ENCODE measurements at regions not wholly inside any gene's neighbourhood (a gene's known extent, or its start where the extent isn't known, plus 50 kb on each side); places are given as distances from the start of the nearest gene placed in this dataset.
"Not testable (repeated sequence)": the region's sequence is repeated elsewhere in the genome, so short reads cannot be mapped to it uniquely, and the experiment has no call there.

DNA sequence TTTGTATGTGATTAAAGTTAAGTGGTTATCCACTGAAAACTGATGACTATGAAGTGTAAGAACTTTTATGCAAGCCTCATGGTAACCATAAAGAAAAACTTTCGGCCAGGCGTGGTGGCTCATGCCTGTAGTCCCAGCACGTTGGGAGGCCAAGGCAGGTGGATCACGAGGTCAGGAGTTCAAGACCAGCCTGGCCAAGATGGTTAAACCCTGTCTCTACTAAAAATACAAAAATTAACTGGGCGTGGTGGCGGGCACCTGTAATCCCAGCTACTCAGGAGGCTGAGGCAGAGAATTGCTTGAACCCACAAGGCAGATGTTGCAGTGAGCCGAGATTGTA, 89.0 kb downstream of the TNFRSF13B start:
- not testable (repeated sequence) for H2AK5ac ChIP-seq (ENCODE audit: low read length); H2AFZ ChIP-seq (ENCODE audit: insufficient read depth, low read length, poor library complexity); H4K8ac ChIP-seq (ENCODE audit: low read depth, low read length); H2BK120ac ChIP-seq (ENCODE audit: insufficient read depth, low read length, poor library complexity); DNase-seq; H3K9me3 ChIP-seq (ENCODE audit: insufficient read depth, low read depth, low read length); H3K4ac ChIP-seq (ENCODE audit: low read depth, low read length); H3K4me2 ChIP-seq (ENCODE audit: low read length); H3K18ac ChIP-seq (ENCODE audit: low read length); H3K27me3 ChIP-seq (ENCODE audit: insufficient read depth, low read length); H3K27ac ChIP-seq (ENCODE audit: low read depth, low read length); H3K79me2 ChIP-seq (ENCODE audit: control insufficient read depth, insufficient read depth, low read length, poor library complexity); H4K91ac ChIP-seq (ENCODE audit: low read depth, low read length); H2BK12ac ChIP-seq (ENCODE audit: low read length); H3K36me3 ChIP-seq (ENCODE audit: control insufficient read depth in 1 of 2, insufficient read depth in 2 of 2, low read length in 2 of 2); H3K9ac ChIP-seq (ENCODE audit: low read length); H3K23ac ChIP-seq (ENCODE audit: low read length); H2BK5ac ChIP-seq (ENCODE audit: low read depth, low read length, poor library complexity); H3K4me1 ChIP-seq (ENCODE audit: control insufficient read depth in 1 of 2, insufficient read depth in 2 of 2, low read length in 2 of 2); H3K14ac ChIP-seq (ENCODE audit: low read length); H3K79me1 ChIP-seq (ENCODE audit: low read length); H3K4me3 ChIP-seq (ENCODE audit: low read depth, low read length); H4K12ac ChIP-seq (ENCODE audit: low read depth, low read length)
- WGBS (ENCODE audit: extremely low coverage, insufficient coverage, insufficient read length), result no CpG with 5 or more reads among the region's 7 CpGs

DNA sequence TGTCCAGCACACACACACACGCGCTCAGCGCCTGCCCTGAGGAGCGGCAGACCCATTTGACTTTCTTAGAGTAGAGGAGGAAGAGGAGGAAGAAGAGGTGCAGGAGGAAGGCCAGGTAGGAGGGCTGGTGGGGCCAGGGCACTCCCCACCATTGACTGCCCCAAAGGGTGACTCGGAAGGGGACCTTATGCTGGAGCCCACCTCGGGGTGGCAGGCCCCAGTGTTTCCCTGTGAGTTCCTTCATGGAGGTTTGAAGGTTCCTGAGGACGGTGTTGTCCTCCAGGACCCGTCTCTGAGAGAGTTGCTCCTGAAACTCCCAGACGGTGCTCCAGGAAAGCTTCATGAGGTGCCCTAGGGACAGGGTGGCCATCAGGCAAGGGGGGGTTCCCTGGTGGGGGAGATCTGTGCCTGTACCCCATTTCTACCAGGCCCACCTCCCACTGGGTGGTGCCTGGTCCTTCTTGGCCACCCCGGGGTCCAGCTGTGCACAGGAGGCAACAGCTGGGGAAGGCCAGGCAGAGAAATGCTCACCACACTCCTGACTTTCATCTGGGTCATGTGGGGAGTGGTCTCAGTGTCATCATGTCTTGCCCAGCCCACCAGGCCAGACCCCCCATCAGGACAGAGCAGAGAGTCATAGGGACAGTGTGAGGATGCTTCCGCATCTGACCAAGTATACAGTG, 89.5 kb downstream of the TNFRSF13B start:
- Histone ChIP-seq H3K27me3 (ENCODE audit: insufficient read depth, low read length) (no peaks in the 10 kb centered on the region), H2AK5ac (ENCODE audit: low read length) (no peak overlapping the region), H3K4me2 (ENCODE audit: low read length) (no peak overlapping the region), H4K12ac (ENCODE audit: low read depth, low read length) (no peak overlapping the region), H2AFZ (ENCODE audit: insufficient read depth, low read length, poor library complexity) (no peak overlapping the region), H4K91ac (ENCODE audit: low read depth, low read length) (no peak overlapping the region), H3K14ac (ENCODE audit: low read length) (no peak overlapping the region), H3K79me1 (ENCODE audit: low read length) (no peaks in the 10 kb centered on the region), H3K4ac (ENCODE audit: low read depth, low read length) (no peak overlapping the region), H3K27ac (ENCODE audit: low read depth, low read length) (no peak overlapping the region), H3K4me1 (ENCODE audit: control insufficient read depth in 1 of 2, insufficient read depth in 2 of 2, low read length in 2 of 2) (no peaks in the 10 kb centered on the region), H3K4me3 (ENCODE audit: low read depth, low read length) (no peak overlapping the region), H3K9me3 (ENCODE audit: insufficient read depth, low read depth, low read length) (peaks cover 5% of the 10 kb centered on the region), H3K79me2 (ENCODE audit: control insufficient read depth, insufficient read depth, low read length, poor library complexity) (no peaks in the 10 kb centered on the region), H3K36me3 (ENCODE audit: control insufficient read depth in 1 of 2, insufficient read depth in 2 of 2, low read length in 2 of 2) (no peaks in the 10 kb centered on the region), H2BK12ac (ENCODE audit: low read length) (no peak overlapping the region), H3K18ac (ENCODE audit: low read length) (no peak overlapping the region), H3K9ac (ENCODE audit: low read length) (no peak overlapping the region), H3K23ac (ENCODE audit: low read length) (no peak overlapping the region), H2BK120ac (ENCODE audit: insufficient read depth, low read length, poor library complexity) (no peak overlapping the region), H2BK5ac (ENCODE audit: low read depth, low read length, poor library complexity) (no peak overlapping the region), H4K8ac (ENCODE audit: low read depth, low read length) (no peak overlapping the region)
- no peak for DNase-seq
- no CpG with 5 or more reads among the region's 11 CpGs for WGBS (ENCODE audit: extremely low coverage, insufficient coverage, insufficient read length)

DNA sequence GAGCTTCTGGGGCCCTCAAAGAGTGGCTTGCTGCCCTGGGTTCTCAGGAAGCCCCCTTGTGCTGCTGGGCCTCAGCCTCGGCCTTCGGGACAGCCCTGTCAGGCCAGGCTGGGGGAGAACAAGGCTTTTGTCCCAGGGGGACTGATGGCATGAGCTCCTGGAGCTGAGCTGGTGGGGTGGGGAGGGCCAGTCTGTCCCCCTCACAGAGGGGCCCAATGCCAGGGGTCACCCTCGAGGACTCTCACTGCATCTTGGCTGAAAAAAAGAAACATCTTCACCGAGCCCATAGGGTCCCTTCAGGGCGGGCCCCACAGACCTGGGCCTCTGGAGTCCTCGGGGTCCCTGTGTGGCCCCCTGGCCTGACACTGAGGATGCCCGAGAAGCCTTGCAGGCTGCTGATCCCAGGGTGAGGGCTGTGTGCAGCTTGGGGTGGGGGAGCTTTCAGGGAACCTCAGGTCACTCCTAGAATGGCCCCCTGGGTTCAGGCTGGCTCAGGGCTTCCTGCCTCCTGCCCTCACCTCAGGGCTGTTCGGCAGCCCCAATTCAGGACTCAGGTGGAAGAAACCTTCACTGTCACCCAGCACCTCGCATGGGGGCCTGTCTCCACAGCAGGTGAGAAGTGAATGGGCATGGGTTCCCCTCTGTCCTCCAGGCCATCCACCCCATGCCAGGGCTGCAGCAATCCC, 90.5 kb downstream of the TNFRSF13B start:
- no peak overlapping the region for H3K27ac ChIP-seq (ENCODE audit: low read depth, low read length)

DNA sequence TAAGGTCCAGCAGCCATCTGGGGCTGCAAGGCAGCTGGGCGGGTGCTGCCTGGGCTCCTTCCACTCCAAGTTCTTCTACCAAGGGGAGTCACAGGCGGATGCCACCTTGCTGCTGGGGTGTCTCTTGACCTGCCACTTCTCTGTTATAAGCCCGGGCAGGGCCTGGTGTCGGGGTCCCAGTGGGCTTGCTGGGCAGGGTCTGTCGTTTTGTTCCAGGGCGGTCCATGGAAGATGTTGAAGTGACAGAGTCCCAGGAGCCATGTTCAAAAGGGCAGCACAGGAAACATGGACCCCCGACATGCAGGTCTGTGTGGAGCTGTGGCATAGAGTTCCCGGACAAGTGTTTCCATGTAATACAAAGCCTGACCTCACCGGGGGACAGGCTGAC, 91.1 kb downstream of the TNFRSF13B start:
- no peak overlapping the region for H2BK12ac ChIP-seq (ENCODE audit: low read length)

More for the DNA sequence above, 90.5 kb downstream of the TNFRSF13B start:
- peaks cover 5% of the 10 kb centered on the region for H3K9me3 ChIP-seq (ENCODE audit: insufficient read depth, low read depth, low read length)
- no peak for DNase-seq
- H4K91ac ChIP-seq (ENCODE audit: low read depth, low read length), result no peak overlapping the region
- no peak overlapping the region for H2AK5ac ChIP-seq (ENCODE audit: low read length)
- no peak overlapping the region for H4K8ac ChIP-seq (ENCODE audit: low read depth, low read length)
- no peak overlapping the region for H3K9ac ChIP-seq (ENCODE audit: low read length)
- no peak overlapping the region for H3K4me2 ChIP-seq (ENCODE audit: low read length)
- H3K4me3 ChIP-seq (ENCODE audit: low read depth, low read length), result no peak overlapping the region
- H2AFZ ChIP-seq (ENCODE audit: insufficient read depth, low read length, poor library complexity), result no peak overlapping the region
- H2BK120ac ChIP-seq (ENCODE audit: insufficient read depth, low read length, poor library complexity), result no peak overlapping the region
- H4K12ac ChIP-seq (ENCODE audit: low read depth, low read length), result no peak overlapping the region
- no peaks in the 10 kb centered on the region for H3K27me3 ChIP-seq (ENCODE audit: insufficient read depth, low read length)
- no peak overlapping the region for H3K14ac ChIP-seq (ENCODE audit: low read length)
- H3K18ac ChIP-seq (ENCODE audit: low read length), result no peak overlapping the region
- no peaks in the 10 kb centered on the region for H3K79me2 ChIP-seq (ENCODE audit: control insufficient read depth, insufficient read depth, low read length, poor library complexity)
- no peak overlapping the region for H3K4ac ChIP-seq (ENCODE audit: low read depth, low read length)
- no peaks in the 10 kb centered on the region for H3K79me1 ChIP-seq (ENCODE audit: low read length)
- H3K36me3 ChIP-seq (ENCODE audit: control insufficient read depth in 1 of 2, insufficient read depth in 2 of 2, low read length in 2 of 2), result no peaks in the 10 kb centered on the region
- H3K23ac ChIP-seq (ENCODE audit: low read length), result no peak overlapping the region
- WGBS (ENCODE audit: extremely low coverage, insufficient coverage, insufficient read length), result no CpG with 5 or more reads among the region's 9 CpGs
- no peaks in the 10 kb centered on the region for H3K4me1 ChIP-seq (ENCODE audit: control insufficient read depth in 1 of 2, insufficient read depth in 2 of 2, low read length in 2 of 2)
- H2BK5ac ChIP-seq (ENCODE audit: low read depth, low read length, poor library complexity), result no peak overlapping the region
- H2BK12ac ChIP-seq (ENCODE audit: low read length), result no peak overlapping the region

More for the DNA sequence above, 91.1 kb downstream of the TNFRSF13B start:
- Histone ChIP-seq H3K18ac (ENCODE audit: low read length) (no peak overlapping the region), H3K4me1 (ENCODE audit: control insufficient read depth in 1 of 2, insufficient read depth in 2 of 2, low read length in 2 of 2) (no peaks in the 10 kb centered on the region), H3K4me2 (ENCODE audit: low read length) (no peak overlapping the region), H3K27me3 (ENCODE audit: insufficient read depth, low read length) (no peaks in the 10 kb centered on the region), H2BK120ac (ENCODE audit: insufficient read depth, low read length, poor library complexity) (no peak overlapping the region), H3K79me2 (ENCODE audit: control insufficient read depth, insufficient read depth, low read length, poor library complexity) (no peaks in the 10 kb centered on the region), H4K8ac (ENCODE audit: low read depth, low read length) (no peak overlapping the region), H3K9ac (ENCODE audit: low read length) (no peak overlapping the region), H3K79me1 (ENCODE audit: low read length) (no peaks in the 10 kb centered on the region), H3K9me3 (ENCODE audit: insufficient read depth, low read depth, low read length) (peaks cover 5% of the 10 kb centered on the region), H3K27ac (ENCODE audit: low read depth, low read length) (no peak overlapping the region), H3K14ac (ENCODE audit: low read length) (no peak overlapping the region), H3K36me3 (ENCODE audit: control insufficient read depth in 1 of 2, insufficient read depth in 2 of 2, low read length in 2 of 2) (no peaks in the 10 kb centered on the region), H3K4ac (ENCODE audit: low read depth, low read length) (no peak overlapping the region), H2AK5ac (ENCODE audit: low read length) (no peak overlapping the region), H4K91ac (ENCODE audit: low read depth, low read length) (no peak overlapping the region), H2AFZ (ENCODE audit: insufficient read depth, low read length, poor library complexity) (no peak overlapping the region), H3K4me3 (ENCODE audit: low read depth, low read length) (no peak overlapping the region), H2BK5ac (ENCODE audit: low read depth, low read length, poor library complexity) (no peak overlapping the region), H4K12ac (ENCODE audit: low read depth, low read length) (no peak overlapping the region), H3K23ac (ENCODE audit: low read length) (no peak overlapping the region)
- no CpG with 5 or more reads among the region's 9 CpGs for WGBS (ENCODE audit: extremely low coverage, insufficient coverage, insufficient read length)
- DNase-seq, result no peak

Measured in trophoblast cell (in vitro differentiated cells and primary cell).